CD4-positive, alpha-beta T cell treated with Interleukin-6 for 4 hours (primary cell): ENCODE measurements at regions not wholly inside any gene's neighbourhood (a gene's known extent, or its start where the extent isn't known, plus 50 kb on each side); places are given as distances from the start of the nearest gene placed in this dataset.

ENCODE experiments used
- DNase-seq: peaks from one replicate; pipeline ENCODE4 v3.0.0-alpha.2; 2020; ENCODE audit warnings: mixed read lengths

GRCh38 chr18:41752826-41753225 is 202.2 kb upstream of the PIK3C3 start:
- no peak for DNase-seq

- DNase-seq, result no peak
Measured at GRCh38 chr18:41751652-41752051, 203.4 kb upstream of the PIK3C3 start.

- no peak for DNase-seq
Measured at GRCh38 chr18:41751161-41751560, 203.9 kb upstream of the PIK3C3 start.

GRCh38 chr18:41747723-41748242 is 207.3 kb upstream of the PIK3C3 start:
- no peak for DNase-seq

GRCh38 chr18:41745166-41746049 is 209.6 kb upstream of the PIK3C3 start:
- DNase-seq, result no peak

- no peak for DNase-seq
Measured at GRCh38 chr18:41744421-41745030, 210.5 kb upstream of the PIK3C3 start.

GRCh38 chr18:41737218-41737617 is 217.8 kb upstream of the PIK3C3 start:
- no peak for DNase-seq

GRCh38 chr18:41734917-41735316 is 220.1 kb upstream of the PIK3C3 start:
- DNase-seq, result no peak

GRCh38 chr18:41732356-41732755 is 222.7 kb upstream of the PIK3C3 start:
- DNase-seq, result no peak

- DNase-seq, result no peak
Measured at GRCh38 chr18:41731884-41732283, 223.2 kb upstream of the PIK3C3 start.

- no peak for DNase-seq
Measured at GRCh38 chr18:41724195-41724594, 230.8 kb upstream of the PIK3C3 start.

GRCh38 chr18:41721103-41721790 is 233.8 kb upstream of the PIK3C3 start:
- DNase-seq, result no peak

GRCh38 chr18:41720226-41720625 is 234.8 kb upstream of the PIK3C3 start:
- no peak for DNase-seq

- DNase-seq, result no peak
Measured at GRCh38 chr18:41719808-41720207, 235.2 kb upstream of the PIK3C3 start.

- no peak for DNase-seq
Measured at GRCh38 chr18:41714872-41715271, 240.2 kb upstream of the PIK3C3 start.

GRCh38 chr18:41713969-41714825 is 240.8 kb upstream of the PIK3C3 start:
- DNase-seq, result no peak

- no peak for DNase-seq
Measured at GRCh38 chr18:41706301-41706700, 248.7 kb upstream of the PIK3C3 start.

- DNase-seq, result no peak
Measured at GRCh38 chr18:41703744-41704530, 251.1 kb upstream of the PIK3C3 start.

- no peak for DNase-seq
Measured at GRCh38 chr18:41700416-41700815, 254.6 kb upstream of the PIK3C3 start.

- DNase-seq, result no peak
Measured at GRCh38 chr18:41695441-41695840, 259.6 kb upstream of the PIK3C3 start.

GRCh38 chr18:41693008-41693407 is 262.0 kb upstream of the PIK3C3 start:
- no peak for DNase-seq
